Sigmoid colon (tissue), 6 donors: ENCODE measurements at regions not wholly inside any gene's neighbourhood (a gene's known extent, or its start where the extent isn't known, plus 50 kb on each side); places are given as distances from the start of the nearest gene placed in this dataset.

ENCODE experiments used
- DNase-seq: peaks from one replicate; pipeline ENCODE4 v3.0.0-alpha.2; 2019
- H3K27ac ChIP-seq, 4 donors: fragments of 200-600 bp; sonication (generic); one replicate each; pipeline ENCODE4 v1.5.1; 2016 to 2019; ENCODE audit warnings: mild to moderate bottlenecking in 1 of 4
- H3K27me3 ChIP-seq, 3 donors: fragments of 200-600 bp; sonication (generic); one replicate each; pipeline ENCODE4 v1.5.1; 2019; ENCODE audit warnings: mild to moderate bottlenecking in 1 of 3
- H3K36me3 ChIP-seq, 4 donors: fragments of 200-600 bp; sonication (generic); one replicate each; pipeline ENCODE4 v1.5.1; 2016 to 2019
- H3K4me1 ChIP-seq, 4 donors: fragments of 200-600 bp; sonication (generic); one replicate each; pipeline ENCODE4 v1.5.1; 2017 to 2019
- H3K4me3 ChIP-seq, 4 donors: fragments of 200-600 bp; sonication (generic); one replicate each; pipeline ENCODE4 v1.5.1; 2017 to 2019; ENCODE audit warnings: mild to moderate bottlenecking in 2 of 4, moderate library complexity in 1 of 4
- H3K9me3 ChIP-seq, 4 donors: fragments of 200-600 bp in 3 of 4; sonication (generic) in 3 of 4; one replicate each; pipeline versions ENCODE4 v1.5.1 to v1.6.1; 2013 to 2019
- CTCF ChIP-seq, 4 experiments: fragments of 450-650 bp in 3 of 4; fragments of 200-600 bp in 1 of 4; IDR thresholded peaks; one replicate each; pipeline ENCODE4 v1.5.1; 2016 to 2019; ENCODE audit warnings: antibody characterized with exemption in 4 of 4, mild to moderate bottlenecking in 3 of 4, moderate library complexity in 2 of 4
- EP300 ChIP-seq, 4 donors: sonication (generic); formaldehyde crosslinking; IDR thresholded peaks; one replicate each; pipeline ENCODE4 v1.6.1; 2017; ENCODE audit warnings: antibody characterized with exemption in 4 of 4
- POLR2A ChIP-seq, 2 donors: fragments of 450-650 bp; IDR thresholded peaks; one replicate each; pipeline ENCODE4 v1.6.1; 2016; ENCODE audit warnings: antibody characterized with exemption in 2 of 2, mild to moderate bottlenecking in 2 of 2, moderate library complexity in 2 of 2
- POLR2AphosphoS5 ChIP-seq, 4 donors: sonication (generic); formaldehyde crosslinking; IDR thresholded peaks; one replicate each; pipeline ENCODE4 v1.6.1; 2017; ENCODE audit warnings: antibody characterized with exemption in 4 of 4
- WGBS, 2 donors: extraction: QIAGEN DNeasy Blood & Tissue Kit; methylation state at CpG; one replicate each; pipeline ENCODE4 v1.1.7; 2013; 5-methylcytosine and 5-hydroxymethylcytosine counted together
- intact Hi-C: fragments of 100-400 bp; cut with DNase I; formaldehyde crosslinking; loops from one replicate; pipeline ENCODE4 v1.15.1; 2023
- donor health status: healthy with polysubstance abuse.
- donor health status: healthy.

GRCh38 chr2:164109006-164109405 lies 373.2 kb upstream of the FIGN start:
- H3K27me3 ChIP-seq, result no peaks in the 10 kb centered on the region
- H3K9me3 ChIP-seq, result no peaks in the 10 kb centered on the region
- no peaks in the 10 kb centered on the region for H3K36me3 ChIP-seq
- intact Hi-C loops, result no loop called here
- no peak overlapping the region for H3K27ac ChIP-seq
- no peaks in the 10 kb centered on the region for H3K4me1 ChIP-seq
- no peak for TF ChIP-seq POLR2A (IDR thresholded peaks at IDR 0.05)
- TF ChIP-seq POLR2AphosphoS5 (IDR thresholded peaks at IDR 0.05), result no peak
- no peak for TF ChIP-seq EP300 (IDR thresholded peaks at IDR 0.05)
- no peak for TF ChIP-seq CTCF (IDR thresholded peaks at IDR 0.05)
- WGBS, 2 donors, result 92 to 96% methylated on average over 14 of the region's 14 CpGs
- H3K4me3 ChIP-seq, result no peak overlapping the region
- DNase-seq, result no peak

DNA sequence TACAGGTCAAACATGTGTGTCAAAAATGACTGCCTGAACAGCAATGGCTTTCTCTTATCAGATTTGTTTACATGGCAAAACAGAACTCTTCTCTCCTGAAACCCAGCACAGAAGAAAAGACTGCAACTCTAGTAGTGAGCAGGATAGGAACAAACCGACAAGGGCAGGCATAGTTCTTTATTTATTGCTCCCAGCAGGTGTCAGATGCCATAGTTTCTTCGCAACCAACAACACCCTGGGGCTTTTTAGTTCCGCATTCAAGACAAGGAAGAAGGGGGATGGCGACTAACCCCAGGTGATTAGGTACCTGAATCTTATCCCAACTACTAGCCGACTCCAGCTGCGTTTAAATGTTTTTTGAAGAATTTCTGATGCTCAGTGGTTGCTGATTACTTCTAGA lies 367.5 kb upstream of the FIGN start:
- intact Hi-C loops, result no loop called here
- H3K9me3 ChIP-seq, result no peaks in the 10 kb centered on the region
- TF ChIP-seq EP300 (IDR thresholded peaks at IDR 0.05) (no peak), POLR2AphosphoS5 (IDR thresholded peaks at IDR 0.05) (no peak), POLR2A (IDR thresholded peaks at IDR 0.05) (no peak), CTCF (IDR thresholded peaks at IDR 0.05) (no peak)
- no peak overlapping the region for H3K4me3 ChIP-seq
- no peaks in the 10 kb centered on the region for H3K4me1 ChIP-seq
- no peak overlapping the region for H3K27ac ChIP-seq
- no peaks in the 10 kb centered on the region for H3K36me3 ChIP-seq
- 77 to 80% methylated on average over 6 of the region's 6 CpGs for WGBS, 2 donors
- no peaks in the 10 kb centered on the region for H3K27me3 ChIP-seq
- no peak for DNase-seq

- Histone ChIP-seq H3K4me1 (no peaks in the 10 kb centered on the region), H3K27me3 (no peaks in the 10 kb centered on the region), H3K36me3 (no peaks in the 10 kb centered on the region), H3K4me3 (no peak overlapping the region), H3K27ac (no peak overlapping the region), H3K9me3 (no peaks in the 10 kb centered on the region)
- intact Hi-C loops, result no loop called here
- no peak for DNase-seq
- TF ChIP-seq CTCF (IDR thresholded peaks at IDR 0.05), result no peak
- no peak for TF ChIP-seq POLR2AphosphoS5 (IDR thresholded peaks at IDR 0.05)
- TF ChIP-seq EP300 (IDR thresholded peaks at IDR 0.05), result no peak
- TF ChIP-seq POLR2A (IDR thresholded peaks at IDR 0.05), result no peak
- 28 to 60% methylated on average over 1 of the region's 1 CpG for WGBS, 2 donors
Measured at GRCh38 chr2:164102366-164102765, 366.6 kb upstream of the FIGN start.

- Histone ChIP-seq H3K4me3 (no peak overlapping the region), H3K4me1 (no peaks in the 10 kb centered on the region), H3K9me3 (no peaks in the 10 kb centered on the region), H3K27ac (no peak overlapping the region), H3K27me3 (no peaks in the 10 kb centered on the region), H3K36me3 (no peaks in the 10 kb centered on the region)
- TF ChIP-seq POLR2AphosphoS5 (IDR thresholded peaks at IDR 0.05) (no peak), POLR2A (IDR thresholded peaks at IDR 0.05) (no peak), CTCF (IDR thresholded peaks at IDR 0.05) (no peak), EP300 (IDR thresholded peaks at IDR 0.05) (no peak)
- WGBS, 2 donors, result 53 to 65% methylated on average over 4 of the region's 4 CpGs
- intact Hi-C loops, result no loop called here
- no peak for DNase-seq
Measured at GRCh38 chr2:164091673-164092072, 355.9 kb upstream of the FIGN start.

GRCh38 chr2:164090533-164090932 lies 354.7 kb upstream of the FIGN start:
- TF ChIP-seq CTCF (IDR thresholded peaks at IDR 0.05) (no peak), POLR2A (IDR thresholded peaks at IDR 0.05) (no peak), EP300 (IDR thresholded peaks at IDR 0.05) (no peak), POLR2AphosphoS5 (IDR thresholded peaks at IDR 0.05) (no peak)
- no peaks in the 10 kb centered on the region for H3K9me3 ChIP-seq
- intact Hi-C loops, result no loop called here
- H3K4me3 ChIP-seq, result no peak overlapping the region
- DNase-seq, result no peak
- H3K27me3 ChIP-seq, result no peaks in the 10 kb centered on the region
- H3K4me1 ChIP-seq, result no peaks in the 10 kb centered on the region
- 39 to 68% methylated on average over 3 of the region's 3 CpGs for WGBS, 2 donors
- no peak overlapping the region for H3K27ac ChIP-seq
- H3K36me3 ChIP-seq, result no peaks in the 10 kb centered on the region
